KBM-7 (cell line): ENCODE measurements at regions not wholly inside any gene's neighbourhood (a gene's known extent, or its start where the extent isn't known, plus 50 kb on each side); places are given as distances from the start of the nearest gene placed in this dataset.
"Not testable (repeated sequence)": the region's sequence is repeated elsewhere in the genome, so short reads cannot be mapped to it uniquely, and the experiment has no call there.

Experiments
- DNase-seq: peaks from one replicate; pipeline ENCODE4 v3.0.0-alpha.2; 2015
- in situ Hi-C: fragments of 300-500 bp; cut with MboI; formaldehyde crosslinking; loops from 2 replicates; pipeline ENCODE4 v1.14.3; 2020; ENCODE audit warnings: low sequenced_read_pairs, low pct_unique_long_range_greater_than_20kb, mixed read lengths

GRCh38 chr15:69686626-69687025, 234.0 kb downstream of the RPLP1 start:
- no peak for DNase-seq
- in situ Hi-C loops = no loop called here

GRCh38 chr15:69689133-69689532, 236.5 kb downstream of the RPLP1 start:
- no peak for DNase-seq
- in situ Hi-C loops = no loop called here

- DNase-seq = no peak
- in situ Hi-C loops = no loop called here
These were observed 238.8 kb downstream of the RPLP1 start for GRCh38 chr15:69691307-69692015.

- in situ Hi-C loops = no loop called here
- no peak for DNase-seq
These were observed 239.7 kb downstream of the RPLP1 start for GRCh38 chr15:69692342-69692741.

- in situ Hi-C loops = no loop called here
- no peak for DNase-seq
These were observed 240.4 kb downstream of the RPLP1 start for GRCh38 chr15:69693059-69693458.

GRCh38 chr15:69696946-69697345, 244.3 kb downstream of the RPLP1 start:
- in situ Hi-C loops = no loop called here
- DNase-seq = no peak

GRCh38 chr15:69697916-69698315, 245.3 kb downstream of the RPLP1 start:
- in situ Hi-C loops = no loop called here

GRCh38 chr15:69699096-69699495, 246.5 kb downstream of the RPLP1 start:
- DNase-seq = no peak
- in situ Hi-C loops = no loop called here

More at GRCh38 chr15:69697916-69698315, 245.3 kb downstream of the RPLP1 start:
- DNase-seq = no peak

GRCh38 chr15:69700380-69700779, 247.8 kb downstream of the RPLP1 start:
- in situ Hi-C loops = no loop called here
- DNase-seq = no peak

- no peak for DNase-seq
- in situ Hi-C loops = no loop called here
These were observed 248.6 kb downstream of the RPLP1 start for GRCh38 chr15:69701198-69701597.

- in situ Hi-C loops = no loop called here
- no peak for DNase-seq
These were observed 251.0 kb downstream of the RPLP1 start for GRCh38 chr15:69703532-69704187.

- in situ Hi-C loops = no loop called here
- DNase-seq = no peak
These were observed 251.6 kb downstream of the RPLP1 start for GRCh38 chr15:69704229-69704628.

GRCh38 chr15:69704700-69705099, 252.1 kb downstream of the RPLP1 start:
- DNase-seq = no peak
- in situ Hi-C loops = no loop called here

- no peak for DNase-seq
- in situ Hi-C loops = no loop called here
These were observed 253.9 kb downstream of the RPLP1 start for GRCh38 chr15:69706353-69707097.

- in situ Hi-C loops, DNase-seq: not testable (repeated sequence)
These were observed 254.6 kb downstream of the RPLP1 start for GRCh38 chr15:69707241-69707640.

- in situ Hi-C loops = not testable (repeated sequence)
These were observed 256.0 kb downstream of the RPLP1 start for GRCh38 chr15:69708436-69709122.

GRCh38 chr15:69712991-69713390, 260.4 kb downstream of the RPLP1 start:
- no peak for DNase-seq
- in situ Hi-C loops = no loop called here

More at GRCh38 chr15:69708436-69709122, 256.0 kb downstream of the RPLP1 start:
- not testable (repeated sequence) for DNase-seq

GRCh38 chr15:69713726-69714559, 261.3 kb downstream of the RPLP1 start:
- in situ Hi-C loops = no loop called here
- DNase-seq = no peak

GRCh38 chr15:69715210-69715609, 262.6 kb downstream of the RPLP1 start:
- DNase-seq = no peak
- in situ Hi-C loops = no loop called here
